ENCODE measurements at regions not wholly inside any gene's neighbourhood (a gene's known extent, or its start where the extent isn't known, plus 50 kb on each side); places are given as distances from the start of the nearest gene placed in this dataset.

DNA sequence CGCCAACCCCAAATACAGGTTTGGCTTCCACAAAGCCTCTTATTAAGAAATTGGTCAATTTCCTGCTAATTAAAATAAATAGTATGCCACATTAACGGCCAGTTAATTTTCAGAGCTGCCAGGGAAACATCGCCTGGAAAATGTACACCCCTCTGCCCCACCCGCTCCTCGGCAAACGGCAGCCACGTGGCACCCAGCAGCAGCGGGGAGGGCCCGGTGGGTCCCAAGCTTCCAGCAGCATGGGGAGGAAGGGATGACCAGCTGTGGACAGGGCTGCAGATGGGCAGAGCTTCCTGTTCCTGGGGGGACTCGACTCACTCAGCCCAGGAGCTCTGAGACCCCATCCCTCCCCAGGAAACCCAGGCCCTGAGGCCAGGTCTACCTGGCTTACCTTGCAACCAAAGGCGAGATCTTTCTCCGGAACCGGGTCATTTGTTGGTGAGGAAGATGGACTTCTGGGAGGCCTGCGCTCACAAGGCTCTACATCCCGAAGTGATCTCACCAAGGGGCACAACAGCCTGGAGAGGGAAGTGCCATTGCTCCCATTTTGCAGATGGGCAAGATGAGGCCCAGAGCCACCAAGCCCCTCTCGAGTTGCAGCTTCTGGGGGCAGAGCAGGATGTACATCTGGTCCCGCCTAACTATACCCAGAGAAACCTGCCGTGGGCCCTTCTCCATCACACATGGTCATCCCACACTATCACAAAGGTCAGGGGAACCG is 68.3 kb downstream of the IGLL1 start:
- no peak for TF ChIP-seq POLR2AphosphoS5 (IDR thresholded peaks at IDR 0.05; ENCODE audit: low read depth, low read length)
- no peak for TF ChIP-seq CEBPB (IDR thresholded peaks at IDR 0.05; ENCODE audit: low read depth)
- TF ChIP-seq, protein P1, sequence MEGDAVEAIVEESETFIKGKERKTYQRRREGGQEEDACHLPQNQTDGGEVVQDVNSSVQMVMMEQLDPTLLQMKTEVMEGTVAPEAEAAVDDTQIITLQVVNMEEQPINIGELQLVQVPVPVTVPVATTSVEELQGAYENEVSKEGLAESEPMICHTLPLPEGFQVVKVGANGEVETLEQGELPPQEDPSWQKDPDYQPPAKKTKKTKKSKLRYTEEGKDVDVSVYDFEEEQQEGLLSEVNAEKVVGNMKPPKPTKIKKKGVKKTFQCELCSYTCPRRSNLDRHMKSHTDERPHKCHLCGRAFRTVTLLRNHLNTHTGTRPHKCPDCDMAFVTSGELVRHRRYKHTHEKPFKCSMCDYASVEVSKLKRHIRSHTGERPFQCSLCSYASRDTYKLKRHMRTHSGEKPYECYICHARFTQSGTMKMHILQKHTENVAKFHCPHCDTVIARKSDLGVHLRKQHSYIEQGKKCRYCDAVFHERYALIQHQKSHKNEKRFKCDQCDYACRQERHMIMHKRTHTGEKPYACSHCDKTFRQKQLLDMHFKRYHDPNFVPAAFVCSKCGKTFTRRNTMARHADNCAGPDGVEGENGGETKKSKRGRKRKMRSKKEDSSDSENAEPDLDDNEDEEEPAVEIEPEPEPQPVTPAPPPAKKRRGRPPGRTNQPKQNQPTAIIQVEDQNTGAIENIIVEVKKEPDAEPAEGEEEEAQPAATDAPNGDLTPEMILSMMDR (IDR thresholded peaks at IDR 0.05 in 2 of 3, conservative IDR thresholded peaks at IDR 0.05 in 1 of 3; ENCODE audit: borderline replicate concordance in 1 of 3, insufficient read depth in 1 of 3, low read depth in 2 of 3, low read length in 2 of 3) = no peak
